Activated CD8-positive, alpha-beta memory T cell treated with anti-CD3 and anti-CD28 coated beads, Interleukin-2, amount 10 ng/mL, durations not matched to agents 7 days and 5 days (primary cell): ENCODE measurements at regions not wholly inside any gene's neighbourhood (a gene's known extent, or its start where the extent isn't known, plus 50 kb on each side); places are given as distances from the start of the nearest gene placed in this dataset.
"Not testable (repeated sequence)": the region's sequence is repeated elsewhere in the genome, so short reads cannot be mapped to it uniquely, and the experiment has no call there.

Source experiments
- ATAC-seq: fragments of 150-1000 bp; cut with Tn5 transposase; one replicate; pipeline ENCODE4 v1.10.0; 2021; ENCODE audit warnings: moderate library complexity
- CTCF ChIA-PET: fragments of 350-600 bp; sonication (Branson Sonifier 250); formaldehyde crosslinking; loops from one replicate; lab custom pipeline; 2021; ENCODE audit warnings: antibody characterized with exemption; lab: Charles Lee
- DNase-seq: peaks from one replicate; pipeline ENCODE4 v3.0.0-alpha.2; 2020
- H3K27ac Mint-ChIP-seq: one replicate; pipeline ENCODE4 v1.8.0; 2021; ENCODE audit warnings: mild to moderate bottlenecking, mixed read lengths
- H3K27me3 Mint-ChIP-seq: one replicate; pipeline ENCODE4 v1.8.0; 2021; ENCODE audit warnings: mixed read lengths
- H3K36me3 Mint-ChIP-seq: one replicate; pipeline ENCODE4 v1.8.0; 2021; ENCODE audit warnings: mild to moderate bottlenecking, mixed read lengths
- H3K4me1 Mint-ChIP-seq: one replicate; pipeline ENCODE4 v1.8.0; 2021; ENCODE audit warnings: mixed read lengths
- H3K4me3 Mint-ChIP-seq: one replicate; pipeline ENCODE4 v1.8.0; 2021; ENCODE audit warnings: mild to moderate bottlenecking, moderate library complexity, mixed read lengths
- H3K9me3 Mint-ChIP-seq: one replicate; pipeline ENCODE4 v1.8.0; 2022; ENCODE audit warnings: low read depth, mixed read lengths

DNA sequence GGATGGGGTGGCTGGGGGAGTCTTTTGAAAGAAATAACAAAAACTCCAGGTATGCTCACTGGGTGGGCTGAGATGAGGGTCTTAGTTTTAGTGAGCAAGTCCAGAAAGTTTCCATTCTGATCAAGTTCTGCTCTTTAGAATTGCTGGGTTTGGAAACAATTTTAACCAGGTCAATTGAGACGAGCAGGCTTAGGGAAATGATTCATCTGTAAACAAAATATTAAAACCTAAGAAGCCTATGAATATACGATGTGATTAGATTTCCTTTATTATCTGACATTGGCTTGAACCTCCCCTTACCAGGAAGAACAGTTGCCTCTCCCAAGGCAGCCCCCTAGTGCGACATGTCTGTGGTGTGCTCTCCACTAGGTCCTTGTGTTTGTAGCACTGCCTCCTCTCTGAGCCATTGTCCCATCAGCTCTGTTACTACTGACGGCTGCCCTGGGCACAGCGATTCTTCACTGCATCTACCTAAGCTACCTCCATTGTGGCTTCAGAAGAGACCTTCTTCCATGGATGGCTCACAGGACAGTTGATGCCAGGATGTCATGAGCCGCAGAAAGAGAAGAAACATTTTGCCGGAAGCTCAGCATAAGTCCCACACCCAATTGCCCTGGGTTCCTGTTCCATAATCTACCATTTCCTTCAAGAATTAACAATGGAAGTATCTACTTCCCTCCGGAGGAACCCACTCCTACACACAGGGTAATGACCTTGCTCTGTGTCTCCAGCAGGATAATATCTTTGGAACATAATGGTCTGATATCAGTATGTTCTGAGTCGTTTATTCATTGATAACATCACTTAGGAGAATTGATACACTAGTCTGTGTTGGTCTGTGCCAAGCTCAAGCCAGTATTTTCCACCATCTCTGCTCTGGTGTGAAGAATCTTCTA is 95.1 kb upstream of the ITGB1 start:
- Mint-ChIP-seq H3K4me3 (no peak overlapping the region), H3K36me3 (no peaks in the 10 kb centered on the region), H3K27me3 (peaks cover 2% of the 10 kb centered on the region), H3K4me1 (peaks cover 2% of the 10 kb centered on the region), H3K9me3 (no peaks in the 10 kb centered on the region), H3K27ac (no peak overlapping the region)
- DNase-seq (no peak), ATAC-seq (no peak)
- CTCF ChIA-PET: interaction anchor here (0.9 kb wide), 1 partner anchor 44 kb away, joined by 3 read pairs; no protein-coding TSS in a partner anchor

DNA sequence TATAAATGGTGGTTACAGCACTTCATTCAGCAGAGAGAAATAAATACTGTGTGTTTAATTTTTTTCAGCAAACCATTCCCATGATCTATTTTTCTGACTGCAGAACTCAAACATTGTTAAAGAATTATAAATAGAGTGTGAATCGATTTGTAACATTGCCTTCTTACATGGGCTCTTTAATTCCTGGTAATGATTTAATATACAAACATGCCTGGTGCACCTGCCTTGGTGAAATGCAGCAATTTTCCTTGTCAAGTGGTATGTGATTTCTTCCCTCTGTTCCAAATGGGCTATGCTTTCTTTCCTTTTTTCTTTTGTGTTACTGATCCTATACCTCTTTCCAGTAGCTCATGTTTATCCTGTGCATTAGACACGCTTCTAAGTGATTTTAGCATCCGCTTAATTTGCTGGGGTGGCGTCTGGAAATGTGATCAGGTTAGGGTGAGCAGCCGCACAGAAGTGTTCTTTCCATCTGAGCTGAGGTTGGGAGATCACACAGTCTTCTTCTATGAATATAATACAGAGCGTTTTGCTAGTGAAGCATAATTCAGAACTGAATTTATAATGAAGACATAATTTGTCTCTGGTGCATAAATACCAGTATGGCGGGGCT is 94.3 kb upstream of the ITGB1 start:
- Mint-ChIP-seq H3K27ac (no peak overlapping the region), H3K36me3 (no peaks in the 10 kb centered on the region), H3K4me3 (peak overlapping the region; percentile 3), H3K27me3 (peaks cover 2% of the 10 kb centered on the region), H3K9me3 (no peaks in the 10 kb centered on the region), H3K4me1 (peaks cover 2% of the 10 kb centered on the region)
- DNase-seq (no peak), ATAC-seq (no peak)
- CTCF ChIA-PET: interaction anchor here (0.9 kb wide), 1 partner anchor 44 kb away, joined by 3 read pairs; no protein-coding TSS in a partner anchor

DNA sequence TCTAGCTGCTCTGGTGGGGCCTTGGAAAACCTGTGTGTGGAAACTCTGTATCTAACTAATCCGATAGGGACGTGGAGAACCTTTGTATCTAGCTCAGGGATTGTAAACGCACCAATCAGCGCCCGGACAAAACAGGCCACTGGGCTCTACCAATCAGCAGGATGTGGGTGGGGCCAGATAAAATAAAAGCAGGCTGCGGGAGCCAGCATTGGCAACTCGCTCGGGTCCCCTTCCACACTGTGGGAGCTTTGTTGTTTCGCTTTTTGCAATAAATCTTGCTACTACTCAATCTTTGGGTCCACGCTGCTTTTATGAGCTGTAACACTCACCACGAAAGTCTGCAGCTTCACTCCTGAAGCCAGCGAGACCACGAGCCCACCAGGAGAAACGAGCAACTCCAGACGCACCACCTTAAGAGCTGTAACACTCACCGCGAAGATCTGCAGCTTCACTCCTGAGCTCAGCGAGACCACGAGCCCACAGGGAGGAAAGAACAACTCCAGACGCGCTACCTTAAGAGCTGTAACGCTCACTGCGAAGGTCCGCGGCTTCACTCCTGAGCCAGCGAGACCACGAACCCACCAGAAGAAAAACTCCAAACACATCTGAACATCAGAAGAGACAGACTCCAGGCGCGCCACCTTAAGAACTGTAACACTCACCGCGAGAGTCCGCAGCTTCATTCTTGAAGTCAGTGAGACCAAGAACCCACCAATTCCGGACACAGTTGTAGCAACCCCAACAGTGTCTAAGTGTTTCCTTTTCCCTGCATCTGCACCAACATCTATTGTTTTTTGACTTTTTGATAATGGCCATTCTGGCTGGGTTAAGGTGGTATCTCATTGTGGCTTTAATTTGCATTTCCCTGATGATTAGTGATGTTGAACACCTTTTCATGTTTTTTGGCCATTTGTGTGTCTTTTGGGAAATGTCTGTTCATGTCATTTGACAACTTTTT is 92.2 kb upstream of the ITGB1 start:
- ATAC-seq, H3K36me3 Mint-ChIP-seq, H3K9me3 Mint-ChIP-seq, CTCF ChIA-PET, H3K4me1 Mint-ChIP-seq, H3K27me3 Mint-ChIP-seq: not testable (repeated sequence)
- Mint-ChIP-seq H3K27ac (peak overlapping the region; percentile 75), H3K4me3 (peak overlapping the region; percentile 68)
- peak; percentile 48 for DNase-seq

DNA sequence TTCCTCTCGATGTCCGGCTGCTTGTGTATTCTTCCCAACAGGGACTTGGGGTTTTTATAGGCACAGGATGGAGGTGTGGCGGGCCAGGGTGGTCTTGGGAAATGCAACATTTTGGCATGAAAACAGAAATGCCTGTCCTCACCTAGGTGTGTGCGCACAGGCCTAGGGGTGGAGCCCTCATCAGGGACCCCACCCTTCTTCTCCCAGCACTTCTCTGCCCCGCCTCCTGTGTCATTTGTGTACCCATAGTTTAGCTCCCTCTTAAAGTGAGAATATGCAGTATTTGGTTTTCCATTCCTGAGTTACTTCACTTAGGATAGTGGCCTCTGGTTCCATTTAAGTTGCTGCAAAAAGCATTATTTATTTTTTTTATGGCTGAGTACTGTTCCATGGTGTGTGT is 90.2 kb upstream of the ITGB1 start:
- H3K27me3 Mint-ChIP-seq: peaks cover 2% of the 10 kb centered on the region

DNA sequence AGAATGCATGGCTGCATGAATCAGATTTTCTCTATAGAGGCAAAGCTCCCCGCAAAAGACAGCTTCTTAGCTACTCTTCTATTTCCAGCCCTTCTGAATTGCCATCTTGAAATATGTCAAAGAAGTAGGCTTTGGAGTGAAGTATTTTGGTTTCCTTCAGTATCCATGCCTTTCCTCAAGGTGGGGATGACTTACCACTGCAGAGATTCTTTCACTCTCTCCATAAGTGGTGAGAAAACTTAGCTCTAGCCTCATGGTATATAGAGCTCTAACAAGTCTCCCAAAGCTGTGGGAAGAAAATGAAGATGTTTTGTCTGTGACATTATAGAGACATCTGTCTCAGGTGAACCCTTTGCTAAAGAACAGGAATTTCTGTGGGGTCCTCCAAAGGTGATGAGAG is 89.6 kb upstream of the ITGB1 start:
- no peaks in the 10 kb centered on the region for H3K36me3 Mint-ChIP-seq
- CTCF ChIA-PET: no interaction called here
- DNase-seq: no peak
- ATAC-seq: no peak
- no peak overlapping the region for H3K27ac Mint-ChIP-seq
- peaks cover 2% of the 10 kb centered on the region for H3K27me3 Mint-ChIP-seq
- H3K4me3 Mint-ChIP-seq: no peak overlapping the region
- no peaks in the 10 kb centered on the region for H3K9me3 Mint-ChIP-seq
- H3K4me1 Mint-ChIP-seq: peaks cover 4% of the 10 kb centered on the region

More for the DNA sequence above, 90.2 kb upstream of the ITGB1 start:
- peaks cover 4% of the 10 kb centered on the region for H3K4me1 Mint-ChIP-seq
- H3K4me3 Mint-ChIP-seq: no peak overlapping the region
- H3K9me3 Mint-ChIP-seq: no peaks in the 10 kb centered on the region
- H3K27ac Mint-ChIP-seq: no peak overlapping the region
- H3K36me3 Mint-ChIP-seq: no peaks in the 10 kb centered on the region
- CTCF ChIA-PET: no interaction called here
- DNase-seq (no peak), ATAC-seq (no peak)

DNA sequence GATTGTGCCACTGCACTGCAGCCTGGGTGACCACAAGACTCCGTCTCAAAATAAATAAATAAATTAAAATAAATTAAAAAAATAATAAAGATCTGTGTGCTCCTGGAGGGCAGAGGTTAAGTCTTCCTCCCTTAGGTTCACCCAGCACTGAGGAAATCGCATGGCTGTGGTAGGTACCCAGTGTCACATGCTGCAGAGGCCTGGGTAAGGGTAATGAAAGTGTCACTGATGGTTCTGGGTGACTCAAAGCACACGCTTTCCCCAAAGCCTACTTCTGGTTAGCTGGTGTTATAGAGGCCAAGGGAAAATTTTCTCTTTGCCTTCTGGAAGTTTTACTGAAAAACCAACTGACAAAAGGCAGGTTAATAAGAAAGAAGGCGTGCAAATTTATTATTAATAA is 88.8 kb upstream of the ITGB1 start:
- Mint-ChIP-seq H3K4me3 (no peak overlapping the region), H3K36me3 (no peaks in the 10 kb centered on the region), H3K27me3 (peaks cover 2% of the 10 kb centered on the region), H3K4me1 (peaks cover 4% of the 10 kb centered on the region), H3K9me3 (no peaks in the 10 kb centered on the region), H3K27ac (no peak overlapping the region)
- no peak for DNase-seq
- ATAC-seq: no peak
- CTCF ChIA-PET: no interaction called here

DNA sequence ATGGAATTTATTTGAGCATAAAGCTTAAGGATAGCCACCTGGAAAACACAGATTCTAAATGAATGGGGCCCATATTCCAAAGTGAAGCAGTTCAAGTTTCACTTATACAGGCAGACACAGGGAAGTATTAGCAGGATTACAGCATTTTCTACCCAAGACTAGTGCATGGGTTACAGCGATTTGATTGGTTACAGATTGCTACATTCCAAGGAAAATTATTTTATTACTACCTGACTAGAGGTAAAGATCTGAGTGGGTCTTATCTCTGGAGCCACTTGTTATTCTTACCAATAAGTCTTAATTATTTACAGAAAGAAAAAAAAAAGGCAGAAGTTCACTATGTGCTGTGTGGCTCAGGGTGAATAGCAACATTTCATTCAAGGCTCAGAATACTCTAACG is 87.4 kb upstream of the ITGB1 start:
- Mint-ChIP-seq H3K36me3 (no peaks in the 10 kb centered on the region), H3K27me3 (no peaks in the 10 kb centered on the region), H3K4me3 (no peak overlapping the region), H3K27ac (no peak overlapping the region), H3K4me1 (peaks cover 2% of the 10 kb centered on the region), H3K9me3 (no peaks in the 10 kb centered on the region)
- DNase-seq (no peak), ATAC-seq (no peak)
- CTCF ChIA-PET: no interaction called here

DNA sequence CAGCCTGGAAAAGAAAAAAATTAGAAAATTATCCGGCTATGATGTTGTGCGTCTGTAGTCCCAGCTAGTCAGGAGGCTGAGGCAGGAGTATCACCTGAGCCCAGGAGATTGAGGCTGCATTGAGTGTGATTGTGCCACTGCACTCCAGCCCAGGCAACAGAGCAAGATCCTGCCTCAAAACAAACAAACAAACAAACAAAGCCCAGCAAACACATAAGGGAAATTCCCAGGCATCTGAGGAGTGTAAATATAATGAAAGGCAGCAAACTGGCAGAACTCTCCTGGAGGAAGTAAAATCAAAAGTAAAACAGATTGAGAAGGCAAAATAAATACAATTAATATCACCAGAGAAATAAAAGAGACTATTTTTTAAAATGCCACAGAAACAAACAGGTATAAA is 84.5 kb upstream of the ITGB1 start:
- H3K9me3 Mint-ChIP-seq: no peaks in the 10 kb centered on the region
- no peak overlapping the region for H3K4me3 Mint-ChIP-seq
- ATAC-seq (no peak), DNase-seq (no peak)
- H3K27me3 Mint-ChIP-seq: no peaks in the 10 kb centered on the region
- peaks cover 2% of the 10 kb centered on the region for H3K4me1 Mint-ChIP-seq
- H3K36me3 Mint-ChIP-seq: no peaks in the 10 kb centered on the region
- CTCF ChIA-PET: no interaction called here
- no peak overlapping the region for H3K27ac Mint-ChIP-seq

DNA sequence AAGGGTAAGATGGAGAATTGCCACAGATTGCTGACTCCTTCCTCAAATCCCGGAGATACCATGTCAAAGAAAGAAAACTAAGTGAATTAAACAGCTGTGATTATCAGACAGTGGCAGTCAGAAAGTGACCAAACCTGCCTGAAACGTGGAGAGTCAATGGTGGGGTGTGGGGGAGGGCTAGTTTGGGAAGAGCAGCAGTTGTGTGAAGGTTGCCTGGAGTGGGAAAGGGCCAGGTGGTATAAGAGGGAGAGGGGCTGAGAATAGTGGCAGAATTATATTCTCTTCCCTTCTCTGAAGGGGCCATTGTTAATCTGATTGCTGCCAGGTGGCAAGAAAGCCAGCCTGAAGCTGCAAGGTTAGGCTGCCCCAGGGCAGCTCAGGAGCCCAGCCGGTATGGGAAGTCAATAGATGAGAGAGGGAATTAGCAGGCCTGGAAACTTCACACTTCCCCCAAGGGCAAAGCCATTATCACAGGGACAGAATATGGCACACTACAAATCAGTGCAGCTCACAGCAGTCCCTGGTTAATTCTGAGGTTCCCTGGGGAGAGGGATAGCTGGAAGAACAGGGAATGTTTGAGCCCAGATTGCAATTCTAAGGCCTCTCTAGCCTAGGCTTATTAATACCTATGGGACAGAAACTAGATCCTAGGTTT is 83.9 kb upstream of the ITGB1 start:
- CTCF ChIA-PET: no interaction called here
- H3K9me3 Mint-ChIP-seq: no peaks in the 10 kb centered on the region
- H3K27me3 Mint-ChIP-seq: no peaks in the 10 kb centered on the region
- no peak for DNase-seq
- H3K36me3 Mint-ChIP-seq: no peaks in the 10 kb centered on the region
- no peak overlapping the region for H3K4me3 Mint-ChIP-seq
- H3K27ac Mint-ChIP-seq: no peak overlapping the region
- no peaks in the 10 kb centered on the region for H3K4me1 Mint-ChIP-seq
- ATAC-seq: no peak

DNA sequence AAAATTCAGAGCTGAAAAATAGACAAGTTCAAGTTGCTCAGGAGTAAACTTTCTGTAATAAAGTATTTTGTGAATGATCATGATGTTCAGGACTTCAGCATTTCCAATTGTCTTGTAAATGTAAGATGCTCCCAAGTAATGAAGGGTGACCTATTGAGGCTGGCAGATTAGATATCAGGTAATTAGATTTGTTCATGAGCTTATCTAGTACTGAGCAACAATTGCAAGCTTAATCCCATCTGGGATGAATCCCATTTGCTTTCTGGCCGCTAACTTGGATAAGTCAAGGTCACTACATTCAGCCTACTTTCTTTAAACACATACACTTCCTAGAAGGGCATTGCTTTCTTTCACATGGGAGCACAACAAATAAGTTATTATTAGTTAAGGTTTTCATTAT is 82.4 kb upstream of the ITGB1 start:
- DNase-seq (no peak), ATAC-seq (no peak)
- H3K4me1 Mint-ChIP-seq: no peaks in the 10 kb centered on the region
- CTCF ChIA-PET: no interaction called here
- H3K27ac Mint-ChIP-seq: no peak overlapping the region
- no peaks in the 10 kb centered on the region for H3K36me3 Mint-ChIP-seq
- no peak overlapping the region for H3K4me3 Mint-ChIP-seq
- H3K9me3 Mint-ChIP-seq: no peaks in the 10 kb centered on the region
- H3K27me3 Mint-ChIP-seq: no peaks in the 10 kb centered on the region

DNA sequence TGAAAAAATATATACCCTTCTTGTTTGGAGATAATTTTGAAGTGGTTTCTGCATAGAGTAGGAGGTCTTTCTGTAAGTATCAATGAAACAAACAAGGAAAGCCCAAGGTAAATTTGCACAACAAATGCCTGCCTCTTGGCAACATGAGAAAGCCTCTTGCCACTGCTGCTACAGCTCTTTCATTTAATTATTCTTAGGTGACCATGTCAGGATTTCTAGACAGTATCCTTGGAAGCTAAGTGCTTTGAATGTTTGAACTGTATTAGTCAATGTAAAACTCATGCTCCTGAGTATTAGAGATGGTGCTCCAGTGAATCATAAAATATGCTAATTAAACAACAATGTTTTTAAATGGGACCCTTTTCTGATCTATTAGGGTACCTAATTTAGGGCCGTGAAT is 81.2 kb upstream of the ITGB1 start:
- CTCF ChIA-PET: interaction anchor here (1.5 kb wide), 1 partner anchor 30 kb away, joined by 3 read pairs; no protein-coding TSS in a partner anchor

DNA sequence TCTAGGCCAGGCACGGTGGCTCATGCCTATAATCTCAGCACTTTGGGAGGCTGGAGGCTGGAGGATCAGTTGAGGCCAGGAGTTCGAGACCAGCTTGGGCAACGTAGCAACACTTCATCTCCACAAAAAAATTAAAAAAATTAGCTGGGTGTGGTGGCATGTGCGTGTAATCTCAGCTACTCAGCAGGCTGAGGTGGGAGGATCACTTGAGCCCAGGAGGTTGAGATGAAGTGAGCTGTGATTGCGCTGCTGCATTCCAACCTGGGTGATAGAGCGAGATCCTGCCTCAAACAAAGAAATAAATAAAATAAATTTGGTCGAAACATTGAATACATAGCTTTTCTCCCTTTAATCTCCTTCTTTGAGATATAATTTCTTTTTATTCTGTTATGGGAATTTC is 80.6 kb upstream of the ITGB1 start:
- H3K27me3 Mint-ChIP-seq: no peaks in the 10 kb centered on the region
- no peak overlapping the region for H3K4me3 Mint-ChIP-seq
- H3K4me1 Mint-ChIP-seq: no peaks in the 10 kb centered on the region
- no peaks in the 10 kb centered on the region for H3K36me3 Mint-ChIP-seq
- CTCF ChIA-PET: interaction anchor here (0.6 to 1.5 kb wide), 2 partner anchors 29 to 30 kb away, joined by 3 read pairs; no protein-coding TSS in a partner anchor
- ATAC-seq (no peak), DNase-seq (no peak)
- no peaks in the 10 kb centered on the region for H3K9me3 Mint-ChIP-seq
- no peak overlapping the region for H3K27ac Mint-ChIP-seq

More for the DNA sequence above, 81.2 kb upstream of the ITGB1 start:
- Mint-ChIP-seq H3K27me3 (no peaks in the 10 kb centered on the region), H3K27ac (no peak overlapping the region), H3K4me1 (no peaks in the 10 kb centered on the region), H3K9me3 (no peaks in the 10 kb centered on the region), H3K36me3 (no peaks in the 10 kb centered on the region), H3K4me3 (no peak overlapping the region)
- no peak for ATAC-seq
- no peak for DNase-seq

DNA sequence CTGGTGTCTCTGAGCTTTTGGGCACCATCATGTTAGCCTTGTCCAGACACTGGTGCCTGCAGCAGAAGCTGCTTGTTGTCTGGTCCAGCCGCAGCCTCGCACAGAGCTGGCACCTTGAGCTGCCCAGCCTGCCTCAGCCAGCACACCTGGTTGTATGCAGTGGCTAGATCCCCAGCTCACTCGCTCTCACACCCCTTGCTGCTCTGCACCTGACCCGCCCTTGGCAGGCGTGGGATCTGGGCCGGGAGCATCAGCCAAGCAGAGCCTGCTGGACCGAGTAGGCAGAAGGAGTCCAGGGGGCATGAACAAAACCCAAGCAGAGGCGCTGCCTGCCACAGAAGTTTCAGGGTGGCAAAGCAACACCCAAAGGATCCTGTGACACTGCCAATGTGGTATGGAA is 79.7 kb upstream of the ITGB1 start:
- Mint-ChIP-seq H3K9me3 (no peaks in the 10 kb centered on the region), H3K27ac (no peak overlapping the region), H3K4me3 (no peak overlapping the region), H3K36me3 (no peaks in the 10 kb centered on the region), H3K27me3 (no peaks in the 10 kb centered on the region), H3K4me1 (no peaks in the 10 kb centered on the region)
- DNase-seq (no peak), ATAC-seq (no peak)
- CTCF ChIA-PET: interaction anchor here (0.6 to 1.5 kb wide), 2 partner anchors 29 to 30 kb away, joined by 3 read pairs; no protein-coding TSS in a partner anchor
